Midbrain (tissue), 1 donor: ENCODE measurements at regions not wholly inside any gene's neighbourhood (a gene's known extent, or its start where the extent isn't known, plus 50 kb on each side); places are given as distances from the start of the nearest gene placed in this dataset.

Source experiments
- DNase-seq: peaks from one replicate; lab custom pipeline; 2025; lab: John Stamatoyannopoulos, UW

GRCh38 chr4:44120646-44121045 is 328.0 kb downstream of the KCTD8 start:
- no peak for DNase-seq

- DNase-seq = no peak
Observed at GRCh38 chr4:44121210-44121609, 327.4 kb downstream of the KCTD8 start.
